Cerebellar nuclear complex (tissue), 1 donor: ENCODE measurements at regions not wholly inside any gene's neighbourhood (a gene's known extent, or its start where the extent isn't known, plus 50 kb on each side); places are given as distances from the start of the nearest gene placed in this dataset.

Source experiments
- DNase-seq, 2 experiments: peaks; one replicate each; lab custom pipeline; 2025; lab: John Stamatoyannopoulos, UW

DNA sequence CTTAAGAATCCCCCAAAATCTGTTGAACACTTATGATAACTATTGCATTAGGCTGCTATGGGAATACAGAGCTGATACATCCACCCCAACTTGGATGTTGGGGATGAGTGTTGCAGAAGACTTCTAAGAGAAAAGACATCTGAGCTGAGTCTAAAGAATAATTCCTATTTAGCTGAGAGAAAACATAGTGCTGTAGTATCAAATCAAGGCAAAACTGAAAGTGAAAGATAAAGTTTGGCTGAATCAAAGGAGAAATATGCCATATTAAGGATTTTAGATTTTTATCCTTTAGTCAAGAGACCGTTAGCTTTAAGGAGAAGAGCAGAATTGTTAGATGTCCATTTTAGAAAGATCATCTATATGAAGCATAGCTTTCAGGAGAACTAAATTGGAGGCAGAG lies 726.9 kb upstream of the PTBP2 start:
- no peak for DNase-seq

DNA sequence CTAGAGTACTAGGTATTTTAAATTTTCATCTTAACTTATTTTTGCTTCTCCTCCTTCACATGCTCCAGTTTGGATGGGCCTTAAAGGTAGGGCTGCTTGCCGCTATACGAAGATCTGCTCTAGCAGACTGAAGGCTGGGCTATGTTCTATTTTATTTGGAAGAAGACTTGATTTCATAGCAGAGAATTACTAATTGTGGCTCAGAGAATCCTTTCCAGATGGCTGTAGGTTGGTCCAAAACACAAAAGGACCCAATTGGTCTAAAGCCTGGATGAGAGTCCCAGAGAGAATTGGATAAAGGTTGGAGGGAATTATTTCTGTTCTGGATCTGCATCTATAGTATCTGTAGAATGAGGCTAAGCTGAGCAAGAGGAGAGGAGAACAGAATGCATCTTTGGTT lies 719.4 kb upstream of the PTBP2 start:
- no peak for DNase-seq

DNA sequence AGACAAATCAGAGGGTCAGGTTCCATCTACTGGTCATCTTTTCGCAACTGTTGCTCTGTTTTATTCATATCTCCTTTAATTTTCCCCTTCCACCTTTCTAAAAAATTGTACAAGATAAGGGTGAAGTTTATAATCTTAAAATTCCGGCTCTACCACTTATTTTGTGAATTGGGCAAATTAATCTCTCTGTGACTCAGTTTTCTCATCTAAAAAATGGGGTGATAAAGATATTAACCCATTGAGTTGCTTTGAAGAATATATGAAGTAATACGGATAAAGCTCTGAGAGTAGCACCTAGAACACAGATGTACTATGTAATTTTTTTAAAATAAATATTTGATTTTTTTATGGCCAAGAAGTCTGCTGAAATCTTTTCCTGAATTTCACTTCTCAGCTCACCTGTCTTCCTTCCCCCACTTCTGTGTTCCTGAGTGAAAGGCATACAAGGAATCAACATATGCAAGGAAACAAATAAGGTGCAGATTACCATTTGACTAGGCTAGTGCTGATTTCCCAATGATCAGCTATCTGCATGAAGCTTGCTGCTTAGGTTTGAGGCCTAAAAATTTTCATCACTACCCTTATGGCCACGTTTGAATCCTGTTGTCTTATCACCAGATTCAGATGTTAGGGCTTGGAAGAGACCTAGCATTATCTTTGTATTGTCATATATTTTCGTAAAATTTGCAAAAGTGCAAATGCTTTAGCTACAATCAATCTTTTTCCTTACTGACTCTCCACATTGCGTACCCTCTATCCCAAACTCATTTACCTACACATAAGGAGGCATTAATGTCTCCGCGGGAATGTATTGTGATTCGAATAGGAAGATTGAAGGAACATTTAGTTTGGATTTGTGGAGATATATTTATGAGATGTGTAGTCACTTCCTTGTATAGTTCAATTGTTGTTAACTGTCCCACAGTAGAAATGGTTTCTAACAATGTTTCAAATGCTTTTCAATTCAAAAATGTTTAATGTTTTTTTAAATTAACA lies 718.3 kb upstream of the PTBP2 start:
- DNase-seq = no peak

DNA sequence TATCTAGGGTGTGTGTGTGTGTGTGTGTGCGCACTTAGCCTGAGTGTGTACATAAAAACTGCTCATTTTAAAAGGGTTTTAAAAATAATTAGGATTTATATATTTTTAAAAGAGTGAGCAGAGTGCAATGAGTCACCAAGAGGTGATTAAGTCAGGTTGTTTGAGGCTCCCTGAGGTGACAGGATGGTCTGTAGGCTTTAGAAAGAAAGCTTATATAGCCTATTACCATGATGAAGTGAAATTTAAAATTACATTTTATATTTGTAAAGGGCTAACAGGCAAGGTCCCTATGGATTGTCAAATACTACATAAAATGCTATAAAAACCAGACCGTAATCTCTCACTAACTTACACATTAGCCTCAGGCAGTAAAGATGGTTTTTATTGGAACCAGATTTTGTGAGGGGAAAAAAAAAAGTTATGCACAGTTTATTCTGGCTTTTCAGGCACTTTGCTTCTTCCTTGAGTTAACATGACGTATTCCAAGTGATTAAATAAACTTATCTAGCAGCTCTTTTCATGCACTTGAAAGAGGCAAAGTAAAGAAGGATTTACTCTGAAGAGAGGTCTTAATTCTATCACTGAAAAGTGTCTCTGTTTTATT lies 711.7 kb upstream of the PTBP2 start:
- no peak for DNase-seq

GRCh38 chr1:96011606-96012005 lies 710.0 kb upstream of the PTBP2 start:
- DNase-seq = no peak

DNA sequence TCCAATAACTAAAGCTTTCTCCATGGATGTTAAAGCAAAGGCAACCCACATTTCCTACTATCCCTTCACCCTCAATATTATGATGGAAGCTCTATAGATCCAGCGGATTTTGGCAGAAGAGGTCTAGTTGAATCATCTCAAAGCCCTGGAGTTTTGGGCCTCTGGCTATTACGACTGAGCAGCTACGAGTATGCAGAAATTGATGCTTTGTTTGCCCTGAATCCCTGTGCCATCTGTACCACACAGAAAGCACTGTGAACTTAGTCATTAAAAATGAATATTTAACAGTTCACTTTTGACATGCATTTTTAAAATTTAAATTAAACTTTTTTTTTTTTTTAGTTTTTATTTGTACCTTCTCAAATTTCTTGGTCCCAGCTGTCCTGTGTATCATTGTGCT lies 705.4 kb upstream of the PTBP2 start:
- no peak for DNase-seq

DNA sequence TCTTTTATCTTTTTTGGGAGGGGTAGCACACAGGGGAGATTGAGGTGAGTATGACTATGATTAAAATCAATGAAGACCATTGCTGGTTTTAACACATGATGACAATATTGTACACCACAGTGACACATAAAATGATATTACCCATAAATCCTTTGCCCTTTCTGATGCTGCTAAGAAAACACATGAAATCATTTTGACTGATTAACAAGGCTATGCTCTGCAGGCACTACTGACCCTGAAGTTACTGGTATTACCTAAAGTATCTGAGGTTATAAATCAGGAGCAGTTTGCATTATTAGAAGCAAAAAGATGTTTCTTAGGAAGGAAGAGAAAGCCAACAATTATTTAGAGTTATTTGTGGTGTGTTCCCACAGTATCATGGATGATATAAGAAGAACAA lies 701.2 kb upstream of the PTBP2 start:
- no peak for DNase-seq

DNA sequence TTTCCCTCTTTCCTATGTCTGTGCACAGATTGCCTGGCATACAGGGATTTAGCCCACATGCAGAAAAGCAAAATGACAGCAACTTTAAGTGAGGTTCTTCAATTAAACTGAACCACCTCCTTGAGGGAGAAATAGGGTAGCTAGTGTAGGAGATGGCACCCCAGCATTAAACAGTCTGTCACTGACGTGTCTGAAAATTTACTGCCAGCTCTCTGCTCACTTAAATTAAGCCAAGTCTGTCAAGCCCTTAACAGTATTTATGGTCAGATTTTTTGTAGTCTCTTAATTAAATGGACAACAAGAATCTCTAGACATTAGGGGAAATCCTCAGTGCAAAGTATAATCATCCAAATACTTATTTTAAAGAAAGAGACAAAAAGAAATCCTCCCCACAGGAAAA lies 696.5 kb upstream of the PTBP2 start:
- no peak for DNase-seq

- no peak for DNase-seq
These were observed 693.5 kb upstream of the PTBP2 start for GRCh38 chr1:96028071-96028470.

DNA sequence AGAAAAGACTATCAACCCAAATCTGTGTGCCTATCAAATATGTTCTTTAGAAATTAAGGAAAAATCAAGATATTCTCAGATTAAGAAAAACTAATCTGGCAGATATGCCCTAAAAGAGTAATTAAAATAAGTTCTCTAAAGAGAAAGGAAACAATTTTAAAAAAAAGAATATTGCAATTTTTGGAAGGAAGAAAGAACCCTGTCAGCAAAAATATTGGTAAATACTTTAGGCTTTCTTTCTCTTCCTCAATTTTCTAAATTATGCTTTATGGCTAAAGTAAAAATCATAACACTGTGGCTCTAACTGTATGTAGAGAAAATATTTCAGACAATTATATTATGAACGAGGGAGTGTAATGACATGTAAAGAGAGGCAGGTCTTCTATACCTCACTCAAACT lies 691.3 kb upstream of the PTBP2 start:
- DNase-seq = no peak

- DNase-seq = no peak
These were observed 687.6 kb upstream of the PTBP2 start for GRCh38 chr1:96034006-96034405.

DNA sequence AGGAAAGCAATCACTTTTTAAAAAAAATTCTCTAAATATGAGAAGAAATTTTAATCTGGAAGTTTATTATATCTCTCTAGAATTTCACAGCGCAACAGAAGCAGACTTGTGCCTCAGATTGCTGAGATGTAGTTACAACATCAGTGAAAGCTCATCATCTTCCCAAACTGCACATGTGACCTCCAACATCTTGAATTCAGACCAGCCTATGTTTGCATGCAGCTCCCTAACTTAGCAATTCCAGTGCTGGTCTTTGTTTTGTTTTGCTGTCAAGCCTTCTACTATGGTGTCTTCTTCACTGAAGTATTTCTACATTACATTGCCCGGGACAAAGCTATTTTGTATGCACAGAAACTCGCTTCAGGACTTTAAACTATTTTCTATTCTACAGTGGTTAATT lies 684.8 kb upstream of the PTBP2 start:
- no peak for DNase-seq

DNA sequence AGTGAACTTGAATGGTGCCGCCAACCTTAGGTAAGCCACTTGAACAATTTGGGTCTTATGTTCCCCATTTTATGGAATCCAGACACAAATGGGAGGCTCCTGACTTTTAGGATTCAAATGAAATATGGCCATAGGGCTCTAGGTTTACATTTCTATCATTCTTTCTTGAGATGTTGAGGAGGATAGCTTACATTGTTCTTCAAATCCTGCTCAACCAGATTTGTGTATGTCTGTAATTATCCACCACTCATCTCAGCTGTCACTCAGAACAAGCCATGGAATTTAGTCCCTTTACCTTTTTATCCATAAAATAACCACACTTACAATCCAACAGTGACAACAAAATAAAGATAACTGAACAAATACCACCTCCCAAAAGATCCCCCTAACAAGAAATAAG lies 682.9 kb upstream of the PTBP2 start:
- no peak for DNase-seq

DNA sequence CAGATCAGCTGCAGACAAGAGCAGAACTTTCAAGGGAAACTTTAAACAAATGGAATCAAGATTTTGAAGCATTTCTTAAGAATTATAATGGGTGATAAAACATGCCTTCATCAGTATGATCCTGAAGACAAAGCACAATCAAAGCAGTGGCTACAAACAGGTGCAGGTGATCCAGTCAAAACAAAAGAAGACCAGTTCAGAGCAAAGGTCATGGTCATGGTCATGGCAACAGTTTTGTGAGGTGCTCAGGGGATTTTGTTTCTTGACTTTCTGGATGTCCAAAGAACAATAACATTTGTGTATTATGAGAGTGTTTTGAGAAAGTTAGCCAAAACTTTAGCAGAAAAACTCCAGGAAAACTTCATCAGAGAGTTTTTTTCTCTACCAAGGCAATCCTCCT lies 681.7 kb upstream of the PTBP2 start:
- DNase-seq = no peak

GRCh38 chr1:96041470-96041869 lies 680.1 kb upstream of the PTBP2 start:
- DNase-seq = no peak

GRCh38 chr1:96048572-96049212 lies 672.9 kb upstream of the PTBP2 start:
- no peak for DNase-seq

DNA sequence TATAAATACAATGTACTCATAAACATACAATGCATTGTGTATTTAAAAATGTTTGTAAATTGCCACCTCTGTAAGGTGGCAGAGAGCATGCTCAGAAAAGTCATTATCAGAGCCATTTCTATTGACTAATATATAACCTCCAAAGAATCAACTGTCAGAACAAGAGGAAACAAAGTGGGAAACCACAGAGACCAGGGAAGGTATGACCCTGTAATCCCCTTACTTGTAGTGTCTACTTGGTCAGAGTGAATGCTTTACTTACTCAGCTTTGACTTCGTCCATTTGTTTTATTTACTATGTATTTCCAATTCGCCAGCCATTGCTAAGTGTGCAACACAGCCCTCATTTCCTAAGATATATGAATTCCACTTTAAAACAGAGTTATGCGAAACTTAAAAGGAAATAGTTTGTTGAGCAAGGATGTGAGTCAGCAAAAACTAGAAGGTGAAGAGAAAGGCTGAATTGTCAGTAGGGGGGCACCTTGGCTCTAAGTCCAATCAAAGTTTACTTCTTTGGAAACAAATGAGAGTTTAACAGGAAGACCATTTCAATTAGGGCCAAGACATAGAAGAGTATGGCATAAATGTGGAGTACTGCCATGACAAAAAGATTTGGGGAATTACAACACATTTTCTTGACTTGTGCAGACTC lies 671.7 kb upstream of the PTBP2 start:
- no peak for DNase-seq

- DNase-seq = no peak
These were observed 662.3 kb upstream of the PTBP2 start for GRCh38 chr1:96059276-96059675.

- DNase-seq = no peak
These were observed 661.8 kb upstream of the PTBP2 start for GRCh38 chr1:96059736-96060135.

DNA sequence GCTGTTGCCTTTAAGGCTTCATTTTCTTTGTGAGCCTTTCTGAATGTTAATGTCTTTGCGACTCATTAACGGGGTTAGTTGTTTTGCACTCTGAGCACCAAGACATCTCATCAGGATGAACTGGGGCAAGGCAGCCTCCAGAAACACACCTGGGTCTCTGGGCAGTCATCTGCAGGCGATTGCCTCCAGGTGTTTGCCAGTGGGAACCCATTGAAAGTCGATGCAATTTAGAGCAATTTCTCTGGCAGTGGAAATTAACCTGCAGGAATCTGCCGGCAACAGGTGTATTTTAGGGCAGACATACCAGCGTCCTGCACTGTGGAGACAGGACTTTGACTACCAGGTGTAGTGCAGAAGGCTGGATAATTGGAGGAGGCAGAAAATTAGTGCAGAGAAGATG lies 661.0 kb upstream of the PTBP2 start:
- no peak for DNase-seq

DNA sequence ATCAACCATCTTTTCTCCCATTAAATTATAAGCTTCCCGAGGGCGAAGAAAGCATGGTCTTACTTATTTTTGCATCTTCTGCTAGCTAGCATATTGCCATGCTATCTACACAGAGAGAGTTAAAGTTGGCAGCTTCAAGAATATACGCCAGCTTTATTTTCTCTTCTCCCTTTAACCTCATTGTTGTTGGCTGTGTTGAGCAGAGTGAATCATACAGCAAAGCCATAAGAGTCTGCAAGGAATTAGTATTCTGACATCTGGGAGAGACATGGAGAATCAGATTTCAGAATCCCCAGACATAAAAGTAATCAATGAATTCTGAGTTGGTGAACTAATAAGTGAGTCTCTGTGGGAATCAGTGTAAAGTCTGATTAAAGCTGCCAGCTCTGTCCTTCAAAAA lies 649.6 kb upstream of the PTBP2 start:
- no peak for DNase-seq

- DNase-seq = no peak
These were observed 648.5 kb upstream of the PTBP2 start for GRCh38 chr1:96073100-96073499.

- no peak for DNase-seq
These were observed 647.2 kb upstream of the PTBP2 start for GRCh38 chr1:96074422-96074821.
